Stimulated activated CD4-positive, alpha-beta T cell treated with anti-CD3 and anti-CD28 coated beads, TNF-alpha, amount 100 ng/mL, for 24 hours (primary cell): ENCODE measurements at regions not wholly inside any gene's neighbourhood (a gene's known extent, or its start where the extent isn't known, plus 50 kb on each side); places are given as distances from the start of the nearest gene placed in this dataset.
A peak's percentile ranks its signal among the peaks of the same experiment; 100 is the strongest.
"Not testable (repeated sequence)": the region's sequence is repeated elsewhere in the genome, so short reads cannot be mapped to it uniquely, and the experiment has no call there.

Experiments
- DNase-seq, 3 experiments: peaks; one replicate each; pipeline ENCODE4 v3.0.0-alpha.2; 2020; ENCODE audit warnings: low read depth in 3 of 3

GRCh38 chr3:107213044-107213669 is 164.1 kb upstream of the CCDC54 start:
- no peak for DNase-seq

GRCh38 chr3:107216229-107216628 is 161.0 kb upstream of the CCDC54 start:
- DNase-seq: no peak

- DNase-seq: no peak
These were observed 160.5 kb upstream of the CCDC54 start for GRCh38 chr3:107216711-107217110.

- DNase-seq: no peak
These were observed 160.1 kb upstream of the CCDC54 start for GRCh38 chr3:107217172-107217571.

- DNase-seq: no peak
These were observed 158.4 kb upstream of the CCDC54 start for GRCh38 chr3:107218864-107219269.

GRCh38 chr3:107220538-107220937 is 156.7 kb upstream of the CCDC54 start:
- DNase-seq: no peak

- DNase-seq: no peak
These were observed 155.4 kb upstream of the CCDC54 start for GRCh38 chr3:107221856-107222255.

GRCh38 chr3:107222907-107223306 is 154.3 kb upstream of the CCDC54 start:
- DNase-seq: no peak

- DNase-seq: no peak
These were observed 153.1 kb upstream of the CCDC54 start for GRCh38 chr3:107224026-107224596.

GRCh38 chr3:107227091-107227490 is 150.1 kb upstream of the CCDC54 start:
- DNase-seq: no peak

- DNase-seq: not testable (repeated sequence)
These were observed 143.4 kb upstream of the CCDC54 start for GRCh38 chr3:107233877-107234276.

GRCh38 chr3:107235193-107235927 is 141.9 kb upstream of the CCDC54 start:
- DNase-seq: no peak

GRCh38 chr3:107235928-107236315 is 141.3 kb upstream of the CCDC54 start:
- DNase-seq: peak in 2 of 3 experiments; percentile 28 to 43

- DNase-seq: no peak
These were observed 140.4 kb upstream of the CCDC54 start for GRCh38 chr3:107236655-107237337.

- DNase-seq: no peak
These were observed 138.5 kb upstream of the CCDC54 start for GRCh38 chr3:107238787-107239186.

- DNase-seq: no peak
These were observed 137.5 kb upstream of the CCDC54 start for GRCh38 chr3:107239703-107240102.

GRCh38 chr3:107240183-107241091 is 136.8 kb upstream of the CCDC54 start:
- peak; percentile 46 to 69 (median 60) for DNase-seq

GRCh38 chr3:107241217-107241616 is 136.0 kb upstream of the CCDC54 start:
- no peak for DNase-seq

- no peak for DNase-seq
These were observed 134.7 kb upstream of the CCDC54 start for GRCh38 chr3:107242579-107242978.

GRCh38 chr3:107247116-107247515 is 130.1 kb upstream of the CCDC54 start:
- DNase-seq: no peak

GRCh38 chr3:107249132-107249531 is 128.1 kb upstream of the CCDC54 start:
- DNase-seq: no peak
